Aorta (tissue), 5 donors: ENCODE measurements at regions not wholly inside any gene's neighbourhood (a gene's known extent, or its start where the extent isn't known, plus 50 kb on each side); places are given as distances from the start of the nearest gene placed in this dataset.
"Not testable (repeated sequence)": the region's sequence is repeated elsewhere in the genome, so short reads cannot be mapped to it uniquely, and the experiment has no call there.

ENCODE experiments used
- ATAC-seq: fragments of 200-7000 bp; cut with Tn5 transposase; one replicate; pipeline ENCODE4 v1.9.1; 2022; ENCODE audit warnings: moderate library complexity; ENCODE audit not compliant: low FRiP score
- DNase-seq, 2 donors: peaks; one replicate each; pipeline ENCODE4 v3.0.0-alpha.2; 2020
- H3K27ac ChIP-seq, 2 donors: one replicate each; pipeline ENCODE4 v1.5.1; 2013; ENCODE audit warnings: low read length in 2 of 2, mild to moderate bottlenecking in 2 of 2, moderate library complexity in 2 of 2, control low read depth in 1 of 2, inconsistent platforms in 1 of 2, low read depth in 1 of 2
- H3K27me3 ChIP-seq, 2 donors: one replicate each; pipeline ENCODE4 v1.6.1; 2013; ENCODE audit warnings: control low read depth in 1 of 2, low read length in 1 of 2, mild to moderate bottlenecking in 1 of 2, moderate library complexity in 1 of 2; ENCODE audit not compliant: insufficient read depth in 2 of 2, control insufficient read depth in 1 of 2
- H3K36me3 ChIP-seq, 2 donors: one replicate each; pipeline ENCODE4 v1.6.1; 2013; ENCODE audit warnings: control low read depth in 1 of 2, low read length in 1 of 2, mild to moderate bottlenecking in 1 of 2; ENCODE audit not compliant: insufficient read depth in 2 of 2, control insufficient read depth in 1 of 2
- H3K4me1 ChIP-seq, 2 donors: one replicate each; pipeline ENCODE4 v1.6.1; 2013; ENCODE audit warnings: low read length in 2 of 2, control low read depth in 1 of 2, mild to moderate bottlenecking in 1 of 2, moderate library complexity in 1 of 2; ENCODE audit not compliant: insufficient read depth in 2 of 2, control insufficient read depth in 1 of 2
- H3K4me3 ChIP-seq, 2 donors: one replicate each; pipeline ENCODE4 v1.5.1; 2013; ENCODE audit warnings: low read length in 2 of 2, control low read depth in 1 of 2, mild to moderate bottlenecking in 1 of 2
- H3K9me3 ChIP-seq: one replicate; pipeline ENCODE4 v1.6.1; 2013; ENCODE audit warnings: mild to moderate bottlenecking, low read length; ENCODE audit not compliant: control insufficient read depth
- WGBS, 2 donors: extraction: QIAGEN DNeasy Blood & Tissue Kit; methylation state at CpG; one replicate each; pipeline ENCODE4 v1.1.7; 2013; 5-methylcytosine and 5-hydroxymethylcytosine counted together
- intact Hi-C, 2 donors: fragments of 100-400 bp; cut with DNase I; formaldehyde crosslinking; loops; one replicate each; pipeline versions ENCODE4 v1.14.2 to v1.15.0; 2022
- donor health status: healthy with polysubstance abuse.
- donor health status: Bipolar disorder and iron deficiency.
- donor health status: DM: no; HTN: no; CAD: no.
- donor health status: DM: no; HTN: no; CAD: no.
- donor health status: DM: yes; HTN: yes; CAD: no.

GRCh38 chr16:59655031-59655430 is 920.9 kb upstream of the GOT2 start:
- Histone ChIP-seq H3K27ac (no peak overlapping the region), H3K9me3 (peaks cover 3% of the 10 kb centered on the region), H3K27me3 (no peaks in the 10 kb centered on the region), H3K4me1 (no peaks in the 10 kb centered on the region), H3K36me3 (no peaks in the 10 kb centered on the region), H3K4me3 (no peak overlapping the region)
- no peak for ATAC-seq
- WGBS, 2 donors: 51 to 53% methylated on average over 2 of the region's 2 CpGs
- DNase-seq: no peak
- intact Hi-C loops: no loop called here

GRCh38 chr16:59654455-59654854 is 920.3 kb upstream of the GOT2 start:
- WGBS, 2 donors: 16 to 35% methylated on average over 1 of the region's 1 CpG
- Histone ChIP-seq H3K4me1 (no peaks in the 10 kb centered on the region), H3K27ac (no peak overlapping the region), H3K4me3 (no peak overlapping the region), H3K36me3 (no peaks in the 10 kb centered on the region), H3K27me3 (no peaks in the 10 kb centered on the region), H3K9me3 (peaks cover 3% of the 10 kb centered on the region)
- intact Hi-C loops: no loop called here
- ATAC-seq: no peak
- DNase-seq: no peak

- no peak overlapping the region for H3K27ac ChIP-seq
- 76% methylated on average over 1 of the region's 1 CpG for WGBS, 2 donors
- H3K9me3 ChIP-seq: peaks cover 3% of the 10 kb centered on the region
- no peaks in the 10 kb centered on the region for H3K4me1 ChIP-seq
- DNase-seq (no peak), ATAC-seq (no peak)
- no peak overlapping the region for H3K4me3 ChIP-seq
- no peaks in the 10 kb centered on the region for H3K36me3 ChIP-seq
- intact Hi-C loops: no loop called here
- H3K27me3 ChIP-seq: no peaks in the 10 kb centered on the region
Measured at GRCh38 chr16:59651662-59652061, 917.5 kb upstream of the GOT2 start.

- Histone ChIP-seq H3K4me1 (no peaks in the 10 kb centered on the region), H3K27me3 (no peaks in the 10 kb centered on the region), H3K4me3 (no peak overlapping the region), H3K36me3 (no peaks in the 10 kb centered on the region), H3K27ac (no peak overlapping the region), H3K9me3 (no peaks in the 10 kb centered on the region)
- DNase-seq: no peak
- no peak for ATAC-seq
- intact Hi-C loops: no loop called here
Measured at GRCh38 chr16:59645194-59645593, 911.1 kb upstream of the GOT2 start.

GRCh38 chr16:59635674-59636073 is 901.6 kb upstream of the GOT2 start:
- Histone ChIP-seq H3K27ac (no peak overlapping the region), H3K36me3 (no peaks in the 10 kb centered on the region), H3K9me3 (no peaks in the 10 kb centered on the region), H3K4me3 (no peak overlapping the region), H3K27me3 (no peaks in the 10 kb centered on the region), H3K4me1 (no peaks in the 10 kb centered on the region)
- DNase-seq: no peak
- ATAC-seq: no peak
- intact Hi-C loops: no loop called here

- no peaks in the 10 kb centered on the region for H3K27me3 ChIP-seq
- no peak overlapping the region for H3K4me3 ChIP-seq
- WGBS, 2 donors: 6 to 17% methylated on average over 1 of the region's 1 CpG
- no peak overlapping the region for H3K27ac ChIP-seq
- no peaks in the 10 kb centered on the region for H3K4me1 ChIP-seq
- intact Hi-C loops: no loop called here
- H3K9me3 ChIP-seq: no peaks in the 10 kb centered on the region
- no peaks in the 10 kb centered on the region for H3K36me3 ChIP-seq
- DNase-seq (no peak), ATAC-seq (no peak)
Measured at GRCh38 chr16:59634951-59635350, 900.8 kb upstream of the GOT2 start.

GRCh38 chr16:59634004-59634579 is 900.0 kb upstream of the GOT2 start:
- Histone ChIP-seq H3K27me3 (no peaks in the 10 kb centered on the region), H3K4me1 (no peaks in the 10 kb centered on the region), H3K27ac (no peak overlapping the region), H3K36me3 (no peaks in the 10 kb centered on the region), H3K4me3 (no peak overlapping the region), H3K9me3 (no peaks in the 10 kb centered on the region)
- intact Hi-C loops: no loop called here
- WGBS, 2 donors: 31 to 39% methylated on average over 4 of the region's 4 CpGs
- ATAC-seq (no peak), DNase-seq (no peak)

GRCh38 chr16:59632276-59632855 is 898.2 kb upstream of the GOT2 start:
- 37 to 50% methylated on average over 3 of the region's 3 CpGs for WGBS, 2 donors
- ATAC-seq (no peak), DNase-seq (peak in 1 of 2 donors; percentile 46)
- intact Hi-C loops: no loop called here
- Histone ChIP-seq H3K27ac (no peak overlapping the region), H3K27me3 (no peaks in the 10 kb centered on the region), H3K9me3 (no peaks in the 10 kb centered on the region), H3K36me3 (no peaks in the 10 kb centered on the region), H3K4me1 (no peaks in the 10 kb centered on the region), H3K4me3 (no peak overlapping the region)

- H3K27me3 ChIP-seq, H3K4me1 ChIP-seq, DNase-seq, intact Hi-C loops, H3K4me3 ChIP-seq, H3K9me3 ChIP-seq, ATAC-seq, H3K36me3 ChIP-seq, H3K27ac ChIP-seq: not testable (repeated sequence)
- 70 to 72% methylated on average over 2 of the region's 2 CpGs for WGBS, 2 donors
Measured at GRCh38 chr16:59624381-59624780, 890.3 kb upstream of the GOT2 start.
